ENCODE measurements at regions not wholly inside any gene's neighbourhood (a gene's known extent, or its start where the extent isn't known, plus 50 kb on each side); places are given as distances from the start of the nearest gene placed in this dataset.
"Not testable (repeated sequence)": the region's sequence is repeated elsewhere in the genome, so short reads cannot be mapped to it uniquely, and the experiment has no call there.

DNA sequence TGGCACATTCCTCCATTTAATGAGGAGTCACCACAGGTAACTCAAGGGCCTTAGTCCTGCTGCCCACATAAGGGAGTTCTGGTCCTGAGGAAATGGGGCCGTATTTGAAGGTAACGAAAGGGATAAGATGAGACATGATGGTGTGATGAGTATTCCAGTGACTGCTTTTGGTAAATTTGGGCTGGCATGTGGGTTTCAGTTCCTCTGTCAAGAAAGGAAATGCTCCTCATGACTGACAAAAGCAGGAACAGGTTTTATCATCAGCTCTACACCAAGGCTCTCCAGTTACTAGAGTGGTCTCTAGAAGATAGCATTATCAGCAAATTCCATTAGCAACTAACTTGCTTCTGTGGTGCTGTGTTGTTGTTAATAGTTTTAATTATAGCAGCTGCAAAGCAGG lies 161.8 kb upstream of the PTPN20 start:
- not testable (repeated sequence) for DNase-seq

- DNase-seq: not testable (repeated sequence)
Observed at GRCh38 chr10:46753763-46754162, 157.5 kb upstream of the PTPN20 start.

DNA sequence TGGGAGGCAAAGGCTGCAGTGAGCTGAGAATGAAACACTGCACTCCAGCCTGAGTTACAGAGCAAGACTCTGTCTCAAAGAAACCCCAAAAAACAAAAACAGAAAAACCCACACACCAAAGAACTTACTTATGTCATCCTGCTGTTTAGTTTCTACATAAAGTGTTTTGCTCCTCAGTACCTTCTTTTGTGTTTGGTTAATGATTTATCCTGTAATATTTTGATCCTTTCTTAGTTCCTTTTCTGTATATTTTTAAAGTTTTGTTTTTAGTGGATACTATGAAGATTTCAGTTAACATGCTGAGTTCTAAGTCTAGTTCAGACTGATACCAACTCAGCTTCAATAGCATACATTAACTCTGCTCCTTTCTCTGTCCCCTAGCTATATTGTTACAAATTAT lies 149.8 kb upstream of the PTPN20 start:
- DNase-seq: not testable (repeated sequence)

DNA sequence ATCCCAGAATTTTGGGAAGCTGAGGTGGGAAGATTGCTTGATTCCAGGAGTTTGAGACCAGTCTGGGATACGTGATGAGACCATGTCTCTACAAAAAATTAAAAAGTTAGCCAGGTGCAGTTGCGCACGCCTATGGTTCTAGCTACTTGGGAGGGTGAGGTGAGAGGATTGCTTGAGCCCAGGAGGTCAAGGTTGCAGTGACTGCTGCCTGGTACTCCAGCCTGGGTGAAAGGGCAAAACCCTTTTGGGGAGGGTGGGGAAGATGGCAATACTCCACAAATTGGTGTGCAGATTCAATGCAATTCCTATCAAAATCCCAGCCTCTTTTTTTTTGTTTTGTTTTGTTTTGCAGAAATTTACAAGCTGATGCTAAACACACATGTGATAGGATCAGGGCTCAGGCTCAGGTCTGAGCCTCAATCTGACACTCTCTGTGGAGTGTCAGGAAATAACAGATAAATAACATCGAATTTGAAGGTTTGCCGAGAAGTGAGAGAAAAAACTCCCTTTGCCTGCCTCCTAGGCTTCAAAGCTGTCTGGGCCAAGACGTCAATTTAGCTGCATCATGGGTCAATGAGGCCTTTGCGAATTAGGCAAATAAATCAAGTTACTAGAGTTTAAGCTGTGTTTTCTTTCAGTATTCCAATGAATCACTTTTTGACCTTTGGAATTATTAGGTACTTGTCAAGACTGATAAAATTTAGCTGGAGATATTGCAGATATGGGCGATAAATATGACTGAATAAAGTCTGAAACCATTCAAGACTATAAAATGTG lies 142.5 kb upstream of the PTPN20 start:
- not testable (repeated sequence) for DNase-seq

DNA sequence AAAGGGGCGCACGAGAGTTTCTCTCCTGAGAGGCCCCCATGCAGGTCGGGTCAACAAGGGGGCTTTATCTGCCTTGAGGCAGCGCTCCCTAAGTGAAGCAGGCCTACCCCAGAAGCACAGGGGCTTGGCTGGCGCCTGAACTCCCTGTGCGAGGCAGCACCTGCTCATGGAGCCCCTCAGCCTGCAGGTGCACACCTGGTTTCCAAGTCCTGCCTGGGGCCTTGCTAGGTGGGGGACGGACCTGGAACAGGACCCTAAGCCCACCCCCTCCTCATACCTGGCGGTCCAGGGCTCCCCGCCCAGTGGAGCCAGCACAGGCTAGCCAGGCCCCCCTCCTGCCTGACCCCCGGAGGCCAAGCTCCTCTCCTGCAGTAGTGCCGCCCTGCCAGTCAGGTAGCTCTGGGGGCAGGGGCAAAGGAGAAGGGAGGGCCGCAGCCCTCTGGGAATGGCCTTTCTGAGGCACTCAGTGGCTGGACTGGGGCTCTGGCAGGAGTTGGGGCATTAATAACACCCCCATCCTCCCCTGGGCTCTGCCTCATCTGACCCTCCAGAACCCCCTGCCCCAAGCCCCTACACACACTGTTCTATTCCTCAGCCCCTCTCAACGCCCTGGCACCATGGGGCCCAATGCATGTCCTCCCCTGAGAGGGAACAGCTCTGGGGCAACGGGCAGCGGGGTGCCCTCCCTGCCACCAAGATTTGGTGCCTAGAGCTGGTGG lies 137.9 kb upstream of the PTPN20 start:
- not testable (repeated sequence) for DNase-seq

DNA sequence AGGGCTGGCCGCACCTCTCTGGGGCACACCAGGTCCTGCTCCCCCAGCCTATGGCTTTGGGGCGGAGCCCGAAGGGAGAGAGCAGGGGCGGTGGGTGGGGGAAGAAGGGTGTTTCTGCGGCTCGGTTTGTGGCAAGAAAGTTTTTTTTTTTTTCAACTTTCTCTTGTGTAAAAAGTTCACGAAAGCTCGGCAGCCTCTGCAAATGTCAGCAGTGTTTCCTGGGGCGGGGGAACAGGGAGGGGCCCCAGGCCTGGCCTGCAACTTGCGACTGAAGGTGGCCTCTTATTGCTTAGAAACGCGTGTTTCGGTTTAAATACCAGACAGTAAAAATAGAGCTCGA lies 137.4 kb upstream of the PTPN20 start:
- not testable (repeated sequence) for DNase-seq

GRCh38 chr10:46774366-46774765 lies 136.9 kb upstream of the PTPN20 start:
- DNase-seq: not testable (repeated sequence)

- DNase-seq: not testable (repeated sequence)
Observed at GRCh38 chr10:46774945-46775667, 136.1 kb upstream of the PTPN20 start.

GRCh38 chr10:46775668-46776059 lies 135.6 kb upstream of the PTPN20 start:
- not testable (repeated sequence) for DNase-seq

- DNase-seq: not testable (repeated sequence)
Observed at GRCh38 chr10:46779571-46779970, 131.7 kb upstream of the PTPN20 start.

DNA sequence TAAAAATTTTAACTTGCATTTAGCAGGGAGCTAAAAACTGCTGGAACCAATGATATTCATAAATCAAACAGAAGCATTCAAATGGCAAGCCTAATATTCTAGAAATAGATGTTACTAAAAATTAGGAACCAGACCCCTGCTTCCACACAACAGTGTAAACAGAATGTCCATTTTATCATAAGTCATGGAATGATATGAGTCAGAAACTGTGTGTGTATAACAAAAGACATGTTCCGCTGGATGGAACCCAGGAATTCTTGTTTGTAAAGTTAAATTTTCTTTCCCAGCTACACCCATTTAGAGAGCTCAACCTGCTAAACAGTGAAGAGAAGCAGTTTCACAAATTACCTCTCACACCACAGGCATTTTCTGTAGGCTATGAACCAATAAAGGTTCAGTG lies 131.1 kb upstream of the PTPN20 start:
- DNase-seq: not testable (repeated sequence)

- not testable (repeated sequence) for DNase-seq
Observed at GRCh38 chr10:46781001-46781400, 130.2 kb upstream of the PTPN20 start.

GRCh38 chr10:46782001-46782874 lies 129.0 kb upstream of the PTPN20 start:
- not testable (repeated sequence) for DNase-seq

DNA sequence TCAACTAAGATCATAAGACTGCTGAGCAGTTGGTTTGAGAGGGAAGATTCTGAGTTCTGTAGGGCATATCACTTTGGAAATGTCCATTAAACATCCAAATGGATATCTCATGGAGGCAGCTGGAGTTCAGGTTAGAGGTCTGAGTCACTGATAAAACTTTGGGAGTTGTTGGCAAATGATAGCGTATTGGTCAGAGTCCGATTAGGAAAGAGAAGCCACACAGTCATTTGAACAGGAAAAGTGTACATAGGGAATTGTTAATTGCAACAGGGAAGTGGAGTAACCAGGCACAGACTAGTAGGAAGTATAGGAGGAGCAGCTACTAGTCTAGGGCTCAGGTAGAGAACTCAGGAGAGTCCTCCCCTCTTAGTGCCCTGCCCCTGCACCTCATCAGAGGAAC lies 126.6 kb upstream of the PTPN20 start:
- DNase-seq: not testable (repeated sequence)

DNA sequence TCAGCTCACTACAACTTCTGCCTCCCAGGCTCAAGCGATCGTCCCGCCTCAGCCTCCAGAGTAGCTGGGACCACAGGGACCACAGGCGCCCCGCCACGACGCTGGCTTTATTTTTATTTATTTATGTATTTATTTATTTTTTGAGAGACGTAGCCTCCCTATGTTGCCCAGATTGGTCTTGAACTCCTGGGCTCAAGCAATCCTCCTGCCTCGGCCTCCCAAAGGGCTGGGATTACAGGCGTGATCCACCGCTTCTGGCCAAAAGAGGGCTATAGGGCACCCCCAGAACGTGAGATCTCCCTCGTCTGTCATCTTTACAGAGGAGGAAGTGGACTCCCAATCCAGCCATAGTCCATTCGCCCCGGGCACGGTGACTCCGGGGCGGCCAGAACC lies 125.1 kb upstream of the PTPN20 start:
- DNase-seq: not testable (repeated sequence)

GRCh38 chr10:46786518-46787320 lies 124.5 kb upstream of the PTPN20 start:
- DNase-seq: peak; percentile 50

DNA sequence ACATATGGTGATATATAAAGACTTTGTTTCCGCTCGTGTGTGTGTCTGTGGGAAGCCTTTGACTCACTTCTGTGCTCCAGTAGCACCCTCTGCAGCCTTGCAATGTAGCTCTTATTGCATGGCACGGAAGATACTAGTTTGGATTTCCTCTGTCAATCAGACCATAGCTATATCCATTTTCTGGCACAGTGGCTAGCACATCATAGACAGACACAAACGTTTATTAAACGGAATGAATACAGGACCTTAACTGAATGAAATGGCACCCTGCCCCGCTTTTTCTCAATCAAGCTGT lies 124.0 kb upstream of the PTPN20 start:
- no peak for DNase-seq

GRCh38 chr10:46792657-46793357 lies 118.4 kb upstream of the PTPN20 start:
- not testable (repeated sequence) for DNase-seq

GRCh38 chr10:46796351-46796750 lies 114.9 kb upstream of the PTPN20 start:
- DNase-seq: not testable (repeated sequence)

DNA sequence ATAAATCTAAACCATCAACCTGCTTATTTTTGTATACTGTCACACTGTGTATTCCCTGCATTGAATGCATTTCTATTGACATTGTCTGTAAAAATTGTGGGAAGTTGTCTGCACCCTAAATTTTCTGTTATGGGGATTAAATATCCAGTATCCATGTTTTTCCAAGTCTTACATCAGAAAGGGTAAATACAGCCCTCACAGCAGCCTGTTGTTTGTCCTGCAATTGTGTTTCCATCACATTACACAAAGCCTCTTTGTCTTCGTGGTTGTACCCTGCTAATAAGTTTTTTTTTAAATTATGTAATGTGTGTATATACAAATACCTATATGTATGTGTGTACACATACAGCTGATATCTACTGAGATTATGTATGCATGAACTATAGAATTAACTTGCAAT lies 109.2 kb upstream of the PTPN20 start:
- DNase-seq: not testable (repeated sequence)

- DNase-seq: not testable (repeated sequence)
Observed at GRCh38 chr10:46803082-46803481, 108.1 kb upstream of the PTPN20 start.

Measured in NCI-H2171 (cell line).